PFSK-1 (cell line): ENCODE measurements at regions not wholly inside any gene's neighbourhood (a gene's known extent, or its start where the extent isn't known, plus 50 kb on each side); places are given as distances from the start of the nearest gene placed in this dataset.

Experiments used
- FOXP2 ChIP-seq: optimal IDR thresholded peaks from 2 replicates; pipeline ENCODE3; 2011; ENCODE audit warnings: borderline replicate concordance, control low read depth, inconsistent platforms; ENCODE audit not compliant: insufficient read depth; ENCODE audit errors: extremely low read length, extremely low read depth
- POLR2AphosphoS5 ChIP-seq: IDR thresholded peaks from 2 replicates; pipeline ENCODE4 v1.6.1; 2012; ENCODE audit warnings: low read depth, mild to moderate bottlenecking, control low read depth, low read length, moderate library complexity
- REST ChIP-seq, 2 experiments: IDR thresholded peaks; 2 replicates each; pipeline versions ENCODE4 v1.6.1 to v1.8.0; 2011 to 2012; ENCODE audit warnings: low read depth in 2 of 2, low read length in 2 of 2, control low read depth in 1 of 2, inconsistent platforms in 1 of 2, mild to moderate bottlenecking in 1 of 2, moderate library complexity in 1 of 2; ENCODE audit not compliant: insufficient read depth in 1 of 2
- SIN3A ChIP-seq: IDR thresholded peaks from 2 replicates; pipeline ENCODE4 v1.6.1; 2012; ENCODE audit warnings: mild to moderate bottlenecking, low read length, moderate library complexity, borderline replicate concordance; ENCODE audit not compliant: insufficient read depth
- TAF1 ChIP-seq: IDR thresholded peaks from 2 replicates; pipeline ENCODE4 v1.6.1; 2012; ENCODE audit warnings: low read length, control low read depth, borderline replicate concordance; ENCODE audit not compliant: insufficient read depth

GRCh38 chr5:138662599-138662998, 87.4 kb upstream of the HSPA9 start:
- TF ChIP-seq SIN3A (no peak), REST (IDR thresholded peaks at IDR 0.05; ENCODE audit: insufficient read depth in 1 of 2, low read depth in 2 of 2, low read length in 2 of 2) (peak; percentile 86 to 95)

- no peak for TF ChIP-seq POLR2AphosphoS5
- TF ChIP-seq REST (IDR thresholded peaks at IDR 0.05; ENCODE audit: insufficient read depth in 1 of 2, low read depth in 2 of 2, low read length in 2 of 2): no peak
- TF ChIP-seq FOXP2: no peak
- no peak for TF ChIP-seq SIN3A
- no peak for TF ChIP-seq TAF1
These were observed 86.8 kb upstream of the HSPA9 start for GRCh38 chr5:138661991-138662434.

- TF ChIP-seq FOXP2 (peak; percentile 46), REST (IDR thresholded peaks at IDR 0.05; ENCODE audit: insufficient read depth in 1 of 2, low read depth in 2 of 2, low read length in 2 of 2) (no peak; a peak in 1 of 4 replicates)
These were observed 86.2 kb upstream of the HSPA9 start for GRCh38 chr5:138661291-138661960.

GRCh38 chr5:138660051-138660572, 84.9 kb upstream of the HSPA9 start:
- TF ChIP-seq TAF1: no peak
- no peak for TF ChIP-seq REST (IDR thresholded peaks at IDR 0.05; ENCODE audit: insufficient read depth in 1 of 2, low read depth in 2 of 2, low read length in 2 of 2)
- no peak for TF ChIP-seq FOXP2
- no peak for TF ChIP-seq SIN3A
- TF ChIP-seq POLR2AphosphoS5: no peak

GRCh38 chr5:138659561-138659960, 84.4 kb upstream of the HSPA9 start:
- TF ChIP-seq REST (IDR thresholded peaks at IDR 0.05; ENCODE audit: insufficient read depth in 1 of 2, low read depth in 2 of 2, low read length in 2 of 2): no peak
- TF ChIP-seq POLR2AphosphoS5: no peak
- TF ChIP-seq TAF1: no peak
- TF ChIP-seq FOXP2: no peak
- TF ChIP-seq SIN3A: no peak
